Dedifferentiated amniotic fluid mesenchymal stem cell (primary cell): ENCODE measurements at regions not wholly inside any gene's neighbourhood (a gene's known extent, or its start where the extent isn't known, plus 50 kb on each side); places are given as distances from the start of the nearest gene placed in this dataset.

Experiments used
- DNase-seq: peaks from one replicate; pipeline ENCODE4 v3.0.0-alpha.2; 2016; ENCODE audit errors: extremely low spot score

DNA sequence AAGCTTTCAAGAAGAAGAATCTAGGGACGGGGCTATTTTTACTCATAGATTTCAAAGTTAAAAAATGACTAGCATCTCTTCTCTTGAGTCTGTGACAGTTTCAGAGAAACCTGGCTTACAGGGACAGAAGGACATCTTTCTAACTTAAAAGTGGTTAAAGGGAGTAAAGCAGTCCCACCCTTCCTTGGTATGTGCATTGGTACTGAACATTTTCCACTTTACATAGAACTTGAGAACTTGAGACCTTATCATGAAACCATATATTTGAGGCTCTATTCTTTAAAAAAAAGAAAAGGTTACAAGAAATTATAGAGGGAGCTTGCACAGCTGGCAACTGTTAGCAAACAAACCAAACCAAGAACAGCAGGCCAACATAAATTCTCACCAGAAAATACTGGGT, 73.4 kb upstream of the GAREM1 start:
- DNase-seq, result no peak

DNA sequence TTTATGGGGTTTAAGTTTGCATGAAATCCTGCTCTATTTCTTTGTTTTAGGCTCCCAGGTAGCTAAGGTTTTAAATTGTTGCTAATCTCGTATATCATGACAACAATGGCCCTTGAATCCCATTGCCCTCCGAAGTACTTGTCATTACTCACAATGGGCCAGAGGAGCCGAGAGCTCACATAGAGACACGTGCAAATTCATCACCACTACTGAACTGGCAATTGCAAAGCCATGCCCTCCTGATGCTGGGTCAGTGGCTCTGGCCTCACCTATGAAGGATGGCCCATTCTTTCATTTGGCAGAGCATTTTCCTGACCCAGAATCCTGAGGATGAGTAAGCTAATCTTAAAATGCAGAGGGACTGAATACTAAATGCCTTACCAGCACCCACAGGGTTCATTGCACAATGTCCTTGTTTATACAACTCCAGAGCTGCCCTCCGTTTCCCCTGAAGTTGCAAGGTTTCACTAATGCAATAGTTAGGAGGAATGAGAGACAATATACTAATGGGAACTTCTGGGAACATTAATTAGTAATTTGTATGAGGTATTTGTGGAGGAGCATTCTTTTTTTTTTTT, 71.6 kb upstream of the GAREM1 start:
- DNase-seq, result no peak

DNA sequence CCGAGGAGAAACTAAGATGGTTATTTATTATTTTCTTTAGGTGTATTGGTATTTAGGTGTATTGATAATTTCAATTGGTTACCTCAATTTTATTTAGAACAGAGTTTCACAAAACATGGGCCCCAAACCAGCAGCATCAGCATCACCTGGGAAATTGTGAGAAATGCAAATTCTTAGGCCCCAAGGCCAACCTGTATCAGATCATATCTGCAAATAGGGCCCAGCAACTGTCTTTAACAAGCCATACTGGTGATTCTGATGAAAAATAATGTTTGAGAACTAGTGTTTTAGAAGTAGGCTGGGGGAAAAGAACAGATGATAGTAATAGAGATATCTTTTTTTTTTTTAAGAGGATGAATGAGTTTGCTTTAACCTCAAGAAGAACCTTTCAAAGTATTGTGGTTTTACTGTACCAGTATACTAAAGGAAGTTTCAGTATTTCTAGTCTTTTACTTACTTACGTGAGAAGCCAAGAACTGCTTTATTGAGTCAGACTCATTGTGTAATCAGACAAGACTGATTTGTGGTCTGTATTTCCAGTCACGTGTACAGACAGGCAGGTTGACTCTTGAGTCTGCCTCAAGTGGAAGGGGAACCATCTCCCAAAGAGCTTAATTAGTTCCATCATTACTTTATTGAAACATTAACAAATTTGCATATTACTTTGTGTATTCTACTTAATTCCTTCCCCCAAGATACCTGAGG, 60.4 kb upstream of the GAREM1 start:
- no peak for DNase-seq

DNA sequence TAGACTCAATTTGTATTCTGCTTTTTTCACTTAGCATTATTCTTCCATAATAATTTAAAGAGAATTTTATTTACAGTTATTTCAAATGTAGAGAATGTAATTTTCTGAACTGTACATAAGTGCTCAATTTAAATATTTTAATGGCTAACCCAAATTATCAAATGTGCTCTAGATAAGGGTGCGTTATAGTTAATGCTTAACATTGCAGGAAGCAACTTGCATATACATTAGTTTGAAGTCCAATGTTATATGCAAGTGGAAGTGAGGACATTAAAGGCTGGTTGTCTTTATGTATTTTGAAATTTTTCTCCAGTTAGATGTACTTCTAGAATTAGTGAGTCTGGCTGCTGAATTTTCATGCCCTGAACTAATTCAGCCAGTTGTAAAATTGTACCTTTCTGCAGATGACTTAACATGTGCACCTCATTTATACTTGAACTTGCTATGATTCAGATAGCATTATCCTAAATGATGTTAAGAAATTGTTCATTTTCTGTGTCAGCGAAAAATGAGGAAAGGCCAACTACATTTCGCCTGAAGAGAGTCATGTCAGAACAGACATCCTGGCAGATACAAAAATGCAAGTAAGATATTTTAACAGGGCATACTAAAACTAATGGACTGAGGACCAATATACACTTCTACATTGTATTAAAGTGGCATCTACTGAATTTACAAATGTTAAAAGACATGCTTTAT, 59.2 kb upstream of the GAREM1 start:
- DNase-seq, result no peak

DNA sequence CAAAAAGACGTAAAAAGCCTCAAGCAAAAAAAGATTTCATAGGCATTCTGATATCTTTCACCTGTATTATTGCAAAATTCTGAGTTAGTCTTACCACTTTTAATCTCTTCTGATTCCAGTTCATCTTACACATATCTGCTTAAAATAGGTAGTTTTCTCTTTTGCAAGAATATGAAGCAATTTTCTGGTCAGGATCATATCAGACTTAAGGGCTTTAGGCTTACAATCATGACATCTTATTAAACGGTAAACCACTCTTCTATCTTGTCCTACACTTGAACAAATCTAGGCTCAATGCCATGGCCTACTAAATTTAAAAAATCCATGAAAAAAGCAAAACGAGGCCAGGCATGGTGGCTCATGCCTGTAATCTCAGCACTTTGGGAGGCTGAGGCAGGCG, 50.1 kb upstream of the GAREM1 start:
- DNase-seq, result no peak
